GM23338 (cell line): ENCODE measurements at regions not wholly inside any gene's neighbourhood (a gene's known extent, or its start where the extent isn't known, plus 50 kb on each side); places are given as distances from the start of the nearest gene placed in this dataset.

Experiments
- CREB1 ChIP-seq: fragments of 250-450 bp; sonication (Bioruptor Pico); IDR thresholded peaks from 2 replicates; pipeline ENCODE4 v1.5.0; 2020; ENCODE audit warnings: low read depth, mild to moderate bottlenecking, moderate library complexity
- CTCF ChIP-seq, 2 experiments: fragments of 200-600 bp in 1 of 2; sonication (generic) in 1 of 2; conservative IDR thresholded peaks; 2 replicates each; pipeline versions ENCODE4 v1.5.1 to v1.6.1; 2016 to 2017; ENCODE audit warnings: antibody characterized with exemption in 2 of 2, low read depth in 2 of 2, mild to moderate bottlenecking in 2 of 2, moderate library complexity in 1 of 2
- EZH2 ChIP-seq: fragments of 200-600 bp; sonication (generic); IDR thresholded peaks from one replicate; pipeline ENCODE4 v1.8.0; 2017; ENCODE audit warnings: antibody characterized with exemption, mild to moderate bottlenecking, low read depth; ENCODE audit not compliant: unreplicated experiment
- EZH2phosphoT487 ChIP-seq: fragments of 200-600 bp; sonication (generic); IDR thresholded peaks from one replicate; pipeline ENCODE4 v1.8.1; 2018; ENCODE audit warnings: antibody characterized with exemption; ENCODE audit not compliant: unreplicated experiment
- JUNB ChIP-seq: IDR thresholded peaks from one replicate; pipeline ENCODE4 v1.6.1; 2016; ENCODE audit warnings: antibody characterized with exemption; ENCODE audit not compliant: unreplicated experiment
- NANOG ChIP-seq: IDR thresholded peaks from 2 replicates; pipeline ENCODE4 v1.6.1; 2016; ENCODE audit warnings: antibody characterized with exemption, borderline replicate concordance
- POLR2AphosphoS5 ChIP-seq: IDR thresholded peaks from 2 replicates; pipeline ENCODE4 v1.6.1; 2016; ENCODE audit warnings: antibody characterized with exemption, low read depth
- TF ChIP-seq, protein P1 (sequence below): IDR thresholded peaks from 2 replicates; pipeline ENCODE4 v1.6.1; 2016; ENCODE audit warnings: antibody characterized with exemption
- TF ChIP-seq, protein P2 (sequence below): IDR thresholded peaks from one replicate; pipeline ENCODE4 v1.6.1; 2018; ENCODE audit warnings: antibody characterized with exemption; ENCODE audit not compliant: unreplicated experiment

GRCh38 chr2:122315306-122315705 lies 559.9 kb downstream of the TSN start:
- TF ChIP-seq JUNB (no peak), CTCF (conservative IDR thresholded peaks at IDR 0.05; ENCODE audit: low read depth in 2 of 2) (0 out of 4 replicates have a peak, but pooled peaks of 1 of the 2 experiments have one; percentile 14), EZH2 (no peak), POLR2AphosphoS5 (no peak), EZH2phosphoT487 (no peak), CREB1 (CRISPR knock-in tag) (no peak), NANOG (no peak)
- TF ChIP-seq, protein P1, sequence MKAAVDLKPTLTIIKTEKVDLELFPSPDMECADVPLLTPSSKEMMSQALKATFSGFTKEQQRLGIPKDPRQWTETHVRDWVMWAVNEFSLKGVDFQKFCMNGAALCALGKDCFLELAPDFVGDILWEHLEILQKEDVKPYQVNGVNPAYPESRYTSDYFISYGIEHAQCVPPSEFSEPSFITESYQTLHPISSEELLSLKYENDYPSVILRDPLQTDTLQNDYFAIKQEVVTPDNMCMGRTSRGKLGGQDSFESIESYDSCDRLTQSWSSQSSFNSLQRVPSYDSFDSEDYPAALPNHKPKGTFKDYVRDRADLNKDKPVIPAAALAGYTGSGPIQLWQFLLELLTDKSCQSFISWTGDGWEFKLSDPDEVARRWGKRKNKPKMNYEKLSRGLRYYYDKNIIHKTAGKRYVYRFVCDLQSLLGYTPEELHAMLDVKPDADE, result no peak
- TF ChIP-seq, protein P2, sequence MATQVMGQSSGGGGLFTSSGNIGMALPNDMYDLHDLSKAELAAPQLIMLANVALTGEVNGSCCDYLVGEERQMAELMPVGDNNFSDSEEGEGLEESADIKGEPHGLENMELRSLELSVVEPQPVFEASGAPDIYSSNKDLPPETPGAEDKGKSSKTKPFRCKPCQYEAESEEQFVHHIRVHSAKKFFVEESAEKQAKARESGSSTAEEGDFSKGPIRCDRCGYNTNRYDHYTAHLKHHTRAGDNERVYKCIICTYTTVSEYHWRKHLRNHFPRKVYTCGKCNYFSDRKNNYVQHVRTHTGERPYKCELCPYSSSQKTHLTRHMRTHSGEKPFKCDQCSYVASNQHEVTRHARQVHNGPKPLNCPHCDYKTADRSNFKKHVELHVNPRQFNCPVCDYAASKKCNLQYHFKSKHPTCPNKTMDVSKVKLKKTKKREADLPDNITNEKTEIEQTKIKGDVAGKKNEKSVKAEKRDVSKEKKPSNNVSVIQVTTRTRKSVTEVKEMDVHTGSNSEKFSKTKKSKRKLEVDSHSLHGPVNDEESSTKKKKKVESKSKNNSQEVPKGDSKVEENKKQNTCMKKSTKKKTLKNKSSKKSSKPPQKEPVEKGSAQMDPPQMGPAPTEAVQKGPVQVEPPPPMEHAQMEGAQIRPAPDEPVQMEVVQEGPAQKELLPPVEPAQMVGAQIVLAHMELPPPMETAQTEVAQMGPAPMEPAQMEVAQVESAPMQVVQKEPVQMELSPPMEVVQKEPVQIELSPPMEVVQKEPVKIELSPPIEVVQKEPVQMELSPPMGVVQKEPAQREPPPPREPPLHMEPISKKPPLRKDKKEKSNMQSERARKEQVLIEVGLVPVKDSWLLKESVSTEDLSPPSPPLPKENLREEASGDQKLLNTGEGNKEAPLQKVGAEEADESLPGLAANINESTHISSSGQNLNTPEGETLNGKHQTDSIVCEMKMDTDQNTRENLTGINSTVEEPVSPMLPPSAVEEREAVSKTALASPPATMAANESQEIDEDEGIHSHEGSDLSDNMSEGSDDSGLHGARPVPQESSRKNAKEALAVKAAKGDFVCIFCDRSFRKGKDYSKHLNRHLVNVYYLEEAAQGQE, result no peak
